T-cell (primary cell): ENCODE measurements at regions not wholly inside any gene's neighbourhood (a gene's known extent, or its start where the extent isn't known, plus 50 kb on each side); places are given as distances from the start of the nearest gene placed in this dataset.

Source experiments
- ATAC-seq, 4 experiments: fragments of 200-7000 bp in 3 of 4; fragments of 150-1000 bp in 1 of 4; cut with Tn5 transposase; replicated peaks in 1 of 4; 1 replicate in 3 of 4; 2 replicates in 1 of 4; pipeline ENCODE4 v1.10.0; 2021; ENCODE audit warnings: moderate library complexity in 3 of 4, mild to moderate bottlenecking in 2 of 4, moderate number of reproducible peaks in 1 of 4
- CTCF ChIA-PET, 2 donors: fragments of 300-600 bp; sonication (Branson Sonifier 250); formaldehyde crosslinking; loops; one replicate each; lab custom pipeline; 2022; ENCODE audit warnings: antibody characterized with exemption in 2 of 2; lab: Charles Lee
- POLR2A ChIA-PET, 2 donors: fragments of 300-600 bp; sonication (Branson Sonifier 250); formaldehyde crosslinking; loops; one replicate each; lab custom pipeline; 2022; ENCODE audit warnings: antibody characterized with exemption in 2 of 2; lab: Charles Lee
- DNase-seq, 35 experiments: peaks; one replicate each; pipeline versions ENCODE4 v3.0.0 to v3.0.0-alpha.2; 2013 to 2023
- H3K27ac ChIP-seq: one replicate; pipeline ENCODE4 v1.5.1; 2013; ENCODE audit warnings: low read length
- H3K27me3 ChIP-seq, 2 experiments: replicated peaks in 1 of 2; 1 replicate in 1 of 2; 2 replicates in 1 of 2; pipeline versions ENCODE4 v1.6.1 to v1.7.0; 2013; ENCODE audit warnings: low read length in 1 of 2, mixed read lengths in 1 of 2; ENCODE audit not compliant: control insufficient read depth in 2 of 2, insufficient read depth in 2 of 2; ENCODE audit errors: extremely low read depth in 1 of 2
- H3K36me3 ChIP-seq, 2 donors: 1 replicate in 1 of 2; 2 replicates in 1 of 2; pipeline versions ENCODE4 v1.6.1 to v1.7.0; 2013; ENCODE audit warnings: low read length in 1 of 2; ENCODE audit not compliant: control insufficient read depth in 2 of 2, insufficient read depth in 1 of 2; ENCODE audit errors: extremely low read depth in 1 of 2
- H3K4me1 ChIP-seq, 2 experiments: 1 replicate in 1 of 2; 2 replicates in 1 of 2; pipeline versions ENCODE4 v1.6.1 to v1.7.0; 2013; ENCODE audit warnings: low read length in 2 of 2, mixed read lengths in 1 of 2; ENCODE audit not compliant: insufficient read depth in 2 of 2, control insufficient read depth in 1 of 2; ENCODE audit errors: extremely low read depth in 1 of 2
- H3K4me3 ChIP-seq, 2 donors: 1 replicate in 1 of 2; 2 replicates in 1 of 2; pipeline versions ENCODE4 v1.5.1 to v1.7.0; 2013; ENCODE audit warnings: mild to moderate bottlenecking in 2 of 2, low read length in 1 of 2, moderate library complexity in 1 of 2; ENCODE audit not compliant: control insufficient read depth in 1 of 2; ENCODE audit errors: extremely low read depth in 1 of 2
- H3K9me3 ChIP-seq: 2 replicates; pipeline ENCODE4 v1.7.0; 2013
- H3K27ac Mint-ChIP-seq, 2 donors: one replicate each; pipeline ENCODE4 v1.8.0; 2020 to 2021; ENCODE audit warnings: mild to moderate bottlenecking in 2 of 2, mixed read lengths in 2 of 2
- H3K27me3 Mint-ChIP-seq, 2 donors: one replicate each; pipeline ENCODE4 v1.8.0; 2021 to 2022; ENCODE audit warnings: mixed read lengths in 2 of 2
- H3K36me3 Mint-ChIP-seq: one replicate; pipeline ENCODE4 v1.8.0; 2021; ENCODE audit warnings: mixed read lengths
- H3K4me1 Mint-ChIP-seq, 3 donors: one replicate each; pipeline ENCODE4 v1.8.0; 2020 to 2022; ENCODE audit warnings: mixed read lengths in 3 of 3, mild to moderate bottlenecking in 1 of 3
- H3K4me3 Mint-ChIP-seq, 3 donors: one replicate each; pipeline ENCODE4 v1.8.0; 2020 to 2022; ENCODE audit warnings: mild to moderate bottlenecking in 3 of 3, mixed read lengths in 3 of 3, moderate library complexity in 3 of 3
- H3K9me3 Mint-ChIP-seq, 3 donors: one replicate each; pipeline ENCODE4 v1.8.0; 2020 to 2022; ENCODE audit warnings: mixed read lengths in 3 of 3
- whole genome bisulfite sequencing: methylation state at CpG from one replicate; pipeline ENCODE4 v1.1.5; 2013; ENCODE audit warnings: missing lambda C conversion rate; ENCODE audit not compliant: insufficient coverage; 5-methylcytosine and 5-hydroxymethylcytosine counted together

DNA sequence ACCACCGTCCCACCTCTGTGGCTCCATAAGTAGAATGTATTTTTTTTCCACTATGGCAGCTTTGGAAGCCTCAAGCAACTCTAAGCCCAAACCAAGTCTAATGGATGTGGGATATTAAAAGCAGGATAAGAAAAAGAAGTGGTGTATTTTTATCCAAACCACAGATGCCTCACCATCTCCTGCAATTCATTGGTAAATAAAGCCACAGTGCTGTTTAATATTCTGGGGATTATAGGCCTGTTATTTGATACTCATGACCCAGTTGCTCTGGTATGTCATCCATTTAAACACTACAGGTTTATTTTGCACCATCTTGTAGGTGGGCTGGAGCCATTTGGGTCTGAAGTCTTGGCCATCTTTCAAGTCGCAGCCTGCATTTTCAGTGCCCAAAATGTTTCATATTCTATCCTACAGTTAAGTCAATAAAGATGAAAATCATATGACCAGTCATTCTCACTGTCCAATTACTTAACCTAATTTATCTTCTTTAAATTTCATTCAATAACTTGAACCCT is 279.5 kb upstream of the EPHA4 start:
- CTCF ChIA-PET = no interaction called here

DNA sequence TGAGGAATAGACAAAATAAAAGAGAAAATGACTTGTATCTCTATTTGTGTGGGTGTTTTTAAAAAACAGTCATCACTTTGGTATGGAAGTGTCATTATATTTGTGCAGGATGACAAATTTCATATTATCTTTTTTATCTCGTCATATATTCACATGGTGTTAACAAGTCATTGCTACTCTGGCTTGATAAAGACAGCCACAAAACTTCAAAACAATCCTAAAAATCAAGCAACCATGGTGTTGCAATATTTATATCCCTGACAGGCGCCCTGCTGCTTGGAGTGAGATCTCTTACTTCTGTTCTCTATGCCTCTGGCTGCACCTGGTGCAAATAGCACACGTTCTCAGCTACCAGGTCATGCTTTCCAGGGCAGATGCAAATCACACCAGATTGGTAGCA is 278.0 kb upstream of the EPHA4 start:
- no peaks in the 10 kb centered on the region for H3K4me1 ChIP-seq
- no peaks in the 10 kb centered on the region for H3K9me3 ChIP-seq
- ChIA-PET POLR2A (no interaction called here), CTCF (no interaction called here)
- H3K36me3 ChIP-seq = no peaks in the 10 kb centered on the region
- no peaks in the 10 kb centered on the region for H3K27me3 Mint-ChIP-seq
- no peaks in the 10 kb centered on the region for H3K27me3 ChIP-seq
- no peak overlapping the region for H3K27ac ChIP-seq
- H3K4me1 Mint-ChIP-seq = no peaks in the 10 kb centered on the region
- no peak overlapping the region for H3K27ac Mint-ChIP-seq
- no peak overlapping the region for H3K4me3 ChIP-seq
- peaks cover 0 to 3% (median 0%) of the 10 kb centered on the region in 3 donors for H3K9me3 Mint-ChIP-seq
- H3K4me3 Mint-ChIP-seq = no peak overlapping the region
- WGBS = 42% methylated on average over 2 of the region's 3 CpGs
- DNase-seq (no peak), ATAC-seq (no peak)
- no peaks in the 10 kb centered on the region for H3K36me3 Mint-ChIP-seq

More for the DNA sequence above, 279.5 kb upstream of the EPHA4 start:
- POLR2A ChIA-PET = interaction anchor here (0.6 kb wide), 2 partner anchors 35 to 391 kb away, joined by 3 to 5 read pairs; no protein-coding TSS in a partner anchor
- no peak overlapping the region for H3K27ac ChIP-seq
- H3K4me1 Mint-ChIP-seq = no peaks in the 10 kb centered on the region
- no peak overlapping the region for H3K27ac Mint-ChIP-seq
- H3K9me3 ChIP-seq = no peaks in the 10 kb centered on the region
- H3K36me3 ChIP-seq = no peaks in the 10 kb centered on the region
- no peaks in the 10 kb centered on the region for H3K4me1 ChIP-seq
- no peak overlapping the region for H3K4me3 ChIP-seq
- ATAC-seq = no peak
- no peak overlapping the region for H3K4me3 Mint-ChIP-seq
- no peaks in the 10 kb centered on the region for H3K27me3 ChIP-seq
- no peaks in the 10 kb centered on the region for H3K36me3 Mint-ChIP-seq
- H3K9me3 Mint-ChIP-seq = peaks cover 0 to 3% (median 0%) of the 10 kb centered on the region in 3 donors
- no peak for DNase-seq
- 47% methylated on average over 2 of the region's 2 CpGs for WGBS
- H3K27me3 Mint-ChIP-seq = no peaks in the 10 kb centered on the region

DNA sequence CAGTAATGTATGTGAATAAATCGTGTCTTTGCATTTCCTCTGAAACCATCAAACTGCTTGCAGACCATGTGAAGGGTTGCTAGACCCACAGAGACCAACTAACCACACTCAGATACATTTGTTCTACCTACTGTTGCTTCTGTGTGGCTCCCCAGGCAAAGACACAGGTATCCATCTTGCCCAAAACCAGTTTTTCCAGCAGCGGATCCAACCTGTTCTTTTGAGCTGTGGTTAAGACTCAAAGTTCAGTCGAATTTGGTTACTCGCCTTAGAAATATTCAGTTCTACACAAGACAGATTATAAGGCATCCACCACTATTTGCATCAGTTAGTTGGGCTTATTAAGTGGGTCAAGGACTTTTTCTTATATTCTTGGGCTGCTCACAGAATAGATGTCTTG is 276.2 kb upstream of the EPHA4 start:
- Histone ChIP-seq H3K4me3 (no peak overlapping the region), H3K27ac (no peak overlapping the region), H3K9me3 (no peaks in the 10 kb centered on the region), H3K36me3 (no peaks in the 10 kb centered on the region), H3K4me1 (no peaks in the 10 kb centered on the region), H3K27me3 (no peaks in the 10 kb centered on the region)
- 100% methylated on average over 1 of the region's 4 CpGs for WGBS
- DNase-seq = no peak
- Mint-ChIP-seq H3K9me3 (no peaks in the 10 kb centered on the region), H3K4me3 (no peak overlapping the region), H3K27me3 (no peaks in the 10 kb centered on the region), H3K27ac (no peak overlapping the region), H3K36me3 (no peaks in the 10 kb centered on the region), H3K4me1 (no peaks in the 10 kb centered on the region)
- no peak for ATAC-seq
- CTCF ChIA-PET = no interaction called here
- POLR2A ChIA-PET = no interaction called here

DNA sequence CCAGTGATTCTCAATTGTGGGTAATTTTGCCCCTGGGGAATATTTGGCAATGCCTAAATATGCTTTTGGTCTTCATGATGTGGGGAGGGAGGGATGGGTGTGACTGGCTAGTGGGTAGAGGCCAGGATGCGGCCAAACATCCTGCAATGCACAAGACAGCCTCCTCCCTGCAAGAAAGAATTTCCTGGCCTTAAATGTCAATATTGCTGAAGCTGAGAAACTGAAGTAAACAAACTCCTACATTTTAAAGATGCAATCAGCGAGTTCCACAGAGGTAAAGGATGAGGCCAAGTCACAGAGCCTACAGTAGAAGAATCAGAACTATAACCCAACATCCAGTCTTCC is 272.9 kb upstream of the EPHA4 start:
- no peak overlapping the region for H3K27ac ChIP-seq
- Mint-ChIP-seq H3K27me3 (no peaks in the 10 kb centered on the region), H3K36me3 (no peaks in the 10 kb centered on the region), H3K27ac (no peak overlapping the region), H3K9me3 (no peaks in the 10 kb centered on the region), H3K4me3 (no peak overlapping the region), H3K4me1 (no peaks in the 10 kb centered on the region)
- ATAC-seq = no peak
- H3K4me1 ChIP-seq = no peaks in the 10 kb centered on the region
- H3K9me3 ChIP-seq = no peaks in the 10 kb centered on the region
- no peak for DNase-seq
- no peaks in the 10 kb centered on the region for H3K36me3 ChIP-seq
- CTCF ChIA-PET = no interaction called here
- no peak overlapping the region for H3K4me3 ChIP-seq
- POLR2A ChIA-PET = no interaction called here
- H3K27me3 ChIP-seq = no peaks in the 10 kb centered on the region
- 14% methylated on average over 1 of the region's 2 CpGs for WGBS

DNA sequence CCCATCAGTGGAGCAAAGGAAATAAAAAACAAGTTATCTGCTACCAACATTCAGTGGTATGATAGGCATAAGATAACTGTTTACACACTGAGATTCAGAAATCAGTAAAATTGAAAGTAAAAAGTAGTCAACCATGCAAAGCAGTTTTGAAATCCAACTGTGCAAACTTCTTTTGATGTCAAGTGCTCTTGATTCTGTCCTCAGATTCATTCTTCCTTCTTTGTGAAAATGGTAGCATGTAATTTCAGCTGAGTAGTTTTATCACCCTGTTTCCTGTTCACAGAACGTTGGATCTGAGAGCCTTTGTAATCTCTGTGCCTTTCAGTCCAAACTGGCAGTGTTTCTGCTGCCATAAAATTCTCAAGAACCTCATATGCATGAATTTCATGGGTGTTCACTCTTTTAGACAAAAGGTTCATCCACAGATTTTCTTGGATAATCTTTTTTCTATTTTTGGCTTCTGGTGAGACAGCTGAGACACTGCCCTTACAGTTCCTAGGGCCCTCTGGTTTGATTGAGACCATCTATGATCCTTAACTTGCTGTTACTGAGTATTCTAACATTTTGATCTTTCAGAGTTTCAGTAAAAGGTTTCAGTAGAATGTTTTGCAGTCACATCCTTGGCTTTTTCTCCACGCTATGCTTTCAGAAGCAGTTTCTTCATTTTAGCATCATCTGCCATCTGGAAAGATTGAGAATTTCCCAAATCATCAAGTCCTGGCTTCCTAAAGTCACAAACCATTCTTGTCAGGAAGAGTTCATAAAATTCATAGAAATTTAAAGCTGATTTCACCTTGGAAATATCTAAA is 272.3 kb upstream of the EPHA4 start:
- Mint-ChIP-seq H3K9me3 (no peaks in the 10 kb centered on the region), H3K4me1 (no peaks in the 10 kb centered on the region), H3K27me3 (no peaks in the 10 kb centered on the region), H3K4me3 (no peak overlapping the region), H3K27ac (no peak overlapping the region), H3K36me3 (no peaks in the 10 kb centered on the region)
- ATAC-seq (no peak), DNase-seq (no peak)
- H3K9me3 ChIP-seq = no peaks in the 10 kb centered on the region
- no peaks in the 10 kb centered on the region for H3K4me1 ChIP-seq
- no peaks in the 10 kb centered on the region for H3K36me3 ChIP-seq
- ChIA-PET POLR2A (no interaction called here), CTCF (no interaction called here)
- no peak overlapping the region for H3K27ac ChIP-seq
- no peaks in the 10 kb centered on the region for H3K27me3 ChIP-seq
- no peak overlapping the region for H3K4me3 ChIP-seq
- WGBS = 30% methylated on average over 2 of the region's 2 CpGs

DNA sequence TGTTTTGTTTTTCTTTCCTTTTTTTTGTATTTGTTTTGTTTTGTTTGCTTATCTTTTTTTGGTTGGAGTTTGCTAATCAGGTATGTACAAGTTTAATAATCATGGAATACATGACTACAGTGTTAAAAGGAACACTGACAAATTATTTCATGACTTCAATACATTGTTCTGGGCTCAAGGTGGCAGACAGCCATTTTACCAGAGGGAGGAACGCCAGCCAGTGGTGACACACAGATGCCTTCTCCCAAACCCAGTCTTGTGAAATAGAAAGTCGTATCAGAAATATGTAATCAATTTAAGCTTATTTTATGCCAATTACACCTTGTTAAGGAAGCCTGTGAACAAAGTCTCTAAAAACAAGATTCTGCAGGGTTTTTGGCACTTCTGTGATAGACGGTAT is 264.0 kb upstream of the EPHA4 start:
- WGBS = no CpG with 5 or more reads among the region's 3 CpGs
- ChIA-PET CTCF (no interaction called here), POLR2A (no interaction called here)
- Histone ChIP-seq H3K4me3 (no peak overlapping the region), H3K36me3 (no peaks in the 10 kb centered on the region), H3K27ac (no peak overlapping the region), H3K27me3 (no peaks in the 10 kb centered on the region), H3K4me1 (no peaks in the 10 kb centered on the region), H3K9me3 (no peaks in the 10 kb centered on the region)
- ATAC-seq (no peak), DNase-seq (no peak)
- Mint-ChIP-seq H3K27me3 (no peaks in the 10 kb centered on the region), H3K36me3 (no peaks in the 10 kb centered on the region), H3K4me1 (no peaks in the 10 kb centered on the region), H3K9me3 (peaks cover 0 to 13% (median 4%) of the 10 kb centered on the region in 3 donors), H3K4me3 (no peak overlapping the region), H3K27ac (no peak overlapping the region)
